Epithelial cell of esophagus (primary cell): ENCODE measurements at regions not wholly inside any gene's neighbourhood (a gene's known extent, or its start where the extent isn't known, plus 50 kb on each side); places are given as distances from the start of the nearest gene placed in this dataset.
A peak's percentile ranks its signal among the peaks of the same experiment; 100 is the strongest.
"Not testable (repeated sequence)": the region's sequence is repeated elsewhere in the genome, so short reads cannot be mapped to it uniquely, and the experiment has no call there.

Source experiments
- DNase-seq: peaks from one replicate; pipeline ENCODE4 v3.0.0; 2010; ENCODE audit warnings: low read depth
- H3K4me3 ChIP-seq: 2 replicates; pipeline ENCODE4 v1.5.1; 2011; ENCODE audit warnings: mild to moderate bottlenecking, low read length, control low read depth
- CTCF ChIP-seq: IDR thresholded peaks from 2 replicates; pipeline ENCODE4 v1.5.1; 2011; ENCODE audit warnings: low read depth, mild to moderate bottlenecking, low read length, control low read depth, inconsistent platforms; ENCODE audit not compliant: insufficient read depth; ENCODE audit errors: missing control alignments

GRCh38 chrY:21600170-21600569, 65.5 kb downstream of the RBMY1A1 start:
- H3K4me3 ChIP-seq: no peak overlapping the region
- TF ChIP-seq CTCF: no peak
- no peak for DNase-seq

- DNase-seq: no peak
- no peak overlapping the region for H3K4me3 ChIP-seq
- no peak for TF ChIP-seq CTCF
Observed at GRCh38 chrY:21601524-21601923, 66.8 kb downstream of the RBMY1A1 start.

GRCh38 chrY:21602590-21602989, 67.9 kb downstream of the RBMY1A1 start:
- no peak for TF ChIP-seq CTCF
- DNase-seq: peak; percentile 0
- no peak overlapping the region for H3K4me3 ChIP-seq

GRCh38 chrY:21636137-21636536, 101.5 kb downstream of the RBMY1A1 start:
- no peak overlapping the region for H3K4me3 ChIP-seq
- no peak for TF ChIP-seq CTCF
- DNase-seq: no peak

GRCh38 chrY:21650496-21650895, 115.8 kb downstream of the RBMY1A1 start:
- TF ChIP-seq CTCF: no peak
- no peak overlapping the region for H3K4me3 ChIP-seq
- DNase-seq: no peak

- not testable (repeated sequence) for DNase-seq, H3K4me3 ChIP-seq
Observed at GRCh38 chrY:21659057-21659456, 124.4 kb downstream of the RBMY1A1 start.

GRCh38 chrY:21679590-21679989, 144.9 kb downstream of the RBMY1A1 start:
- H3K4me3 ChIP-seq, DNase-seq: not testable (repeated sequence)

DNA sequence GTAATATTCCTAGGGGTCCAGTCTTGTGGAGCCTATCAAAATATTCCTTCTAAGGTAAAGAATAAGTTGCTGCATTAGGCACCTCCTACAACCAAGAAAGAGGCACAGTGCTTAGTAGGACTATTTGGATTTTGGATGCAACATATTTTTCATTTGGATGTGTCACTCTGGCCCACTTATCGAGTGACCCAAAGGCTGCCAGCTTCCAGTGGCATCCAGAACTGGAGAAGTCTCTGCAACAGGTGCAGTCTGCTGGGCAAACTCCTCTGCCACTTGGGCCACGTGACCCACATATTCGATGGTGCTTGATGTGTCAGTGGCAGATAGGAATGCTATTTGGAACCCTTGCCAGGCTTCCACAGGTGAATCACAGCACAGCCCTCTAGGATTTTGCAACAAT, 151.7 kb downstream of the RBMY1A1 start:
- not testable (repeated sequence) for H3K4me3 ChIP-seq, DNase-seq

DNA sequence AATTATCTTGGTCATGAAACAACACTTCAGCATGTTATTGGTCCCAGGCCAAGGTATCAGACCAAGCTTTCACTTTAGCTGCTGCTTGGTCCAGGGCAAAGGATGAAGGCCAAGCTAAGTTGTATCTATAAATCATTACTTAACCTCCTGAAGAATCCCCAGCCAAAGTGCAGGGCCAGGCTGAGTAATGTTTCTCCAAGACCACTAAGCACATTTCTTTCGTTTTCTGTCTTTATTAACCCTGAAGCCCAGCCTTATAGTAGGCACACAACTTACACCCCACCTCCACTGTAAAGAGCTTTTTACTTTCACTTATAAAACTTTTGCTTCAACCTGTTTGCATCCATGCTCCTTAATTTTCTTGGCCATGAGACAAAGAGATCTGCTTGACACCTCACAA, 167.3 kb downstream of the RBMY1A1 start:
- DNase-seq: not testable (repeated sequence)

DNA sequence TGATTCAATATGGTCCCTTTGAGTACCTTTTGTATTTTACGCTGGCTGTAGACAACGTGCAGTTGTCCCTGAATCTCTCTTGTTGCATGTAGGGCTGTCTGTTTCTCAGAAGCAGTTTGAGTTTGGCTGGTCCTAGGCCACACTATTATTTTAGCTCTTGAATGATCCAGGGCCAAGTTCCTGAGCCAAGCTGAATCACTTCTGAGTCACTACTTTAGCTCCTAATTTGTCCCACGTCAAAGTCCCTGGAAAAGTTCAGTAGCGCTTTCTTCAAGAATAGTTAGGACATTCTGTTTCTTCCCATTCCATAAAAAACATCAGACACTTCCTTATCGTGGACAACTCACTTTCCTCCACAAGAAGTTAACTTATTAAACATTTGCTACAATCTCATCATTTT, 168.2 kb downstream of the RBMY1A1 start:
- not testable (repeated sequence) for DNase-seq, H3K4me3 ChIP-seq

More for the DNA sequence above, 167.3 kb downstream of the RBMY1A1 start:
- H3K4me3 ChIP-seq: not testable (repeated sequence)
